ENCODE measurements at regions not wholly inside any gene's neighbourhood (a gene's known extent, or its start where the extent isn't known, plus 50 kb on each side); places are given as distances from the start of the nearest gene placed in this dataset.

GRCh38 chr5:21184581-21184980 lies 1196.6 kb upstream of the CDH18 start:
- H3K4me3 ChIP-seq (ENCODE audit: low read depth, low read length): no peak overlapping the region

GRCh38 chr5:21181609-21182125 lies 1193.7 kb upstream of the CDH18 start:
- no peak overlapping the region for H3K4me3 ChIP-seq (ENCODE audit: low read depth, low read length)

- H3K4me3 ChIP-seq (ENCODE audit: low read depth, low read length): no peak overlapping the region
These were observed 1185.5 kb upstream of the CDH18 start for GRCh38 chr5:21173526-21173925.

GRCh38 chr5:21173036-21173435 lies 1185.0 kb upstream of the CDH18 start:
- no peak overlapping the region for H3K4me3 ChIP-seq (ENCODE audit: low read depth, low read length)

- H3K4me3 ChIP-seq (ENCODE audit: low read depth, low read length): no peak overlapping the region
These were observed 1183.0 kb upstream of the CDH18 start for GRCh38 chr5:21171038-21171437.

GRCh38 chr5:21168557-21168956 lies 1180.6 kb upstream of the CDH18 start:
- no peak overlapping the region for H3K4me3 ChIP-seq (ENCODE audit: low read depth, low read length)

GRCh38 chr5:21165344-21165743 lies 1177.3 kb upstream of the CDH18 start:
- no peak overlapping the region for H3K4me3 ChIP-seq (ENCODE audit: low read depth, low read length)

GRCh38 chr5:21164425-21164824 lies 1176.4 kb upstream of the CDH18 start:
- H3K4me3 ChIP-seq (ENCODE audit: low read depth, low read length): no peak overlapping the region

- H3K4me3 ChIP-seq (ENCODE audit: low read depth, low read length): no peak overlapping the region
These were observed 1171.6 kb upstream of the CDH18 start for GRCh38 chr5:21159510-21160059.

GRCh38 chr5:21154526-21154925 lies 1166.5 kb upstream of the CDH18 start:
- H3K4me3 ChIP-seq (ENCODE audit: low read depth, low read length): no peak overlapping the region

- no peak overlapping the region for H3K4me3 ChIP-seq (ENCODE audit: low read depth, low read length)
These were observed 1164.6 kb upstream of the CDH18 start for GRCh38 chr5:21152611-21153010.

- H3K4me3 ChIP-seq (ENCODE audit: low read depth, low read length): no peak overlapping the region
These were observed 1157.4 kb upstream of the CDH18 start for GRCh38 chr5:21145376-21145775.

- H3K4me3 ChIP-seq (ENCODE audit: low read depth, low read length): no peak overlapping the region
These were observed 1155.7 kb upstream of the CDH18 start for GRCh38 chr5:21143686-21144085.

- H3K4me3 ChIP-seq (ENCODE audit: low read depth, low read length): no peak overlapping the region
These were observed 1154.8 kb upstream of the CDH18 start for GRCh38 chr5:21142791-21143190.

GRCh38 chr5:21140987-21141386 lies 1153.0 kb upstream of the CDH18 start:
- H3K4me3 ChIP-seq (ENCODE audit: low read depth, low read length): no peak overlapping the region

- no peak overlapping the region for H3K4me3 ChIP-seq (ENCODE audit: low read depth, low read length)
These were observed 1138.2 kb upstream of the CDH18 start for GRCh38 chr5:21126236-21126635.

- H3K4me3 ChIP-seq (ENCODE audit: low read depth, low read length): no peak overlapping the region
These were observed 1137.4 kb upstream of the CDH18 start for GRCh38 chr5:21125238-21125983.

- no peak overlapping the region for H3K4me3 ChIP-seq (ENCODE audit: low read depth, low read length)
These were observed 1133.2 kb upstream of the CDH18 start for GRCh38 chr5:21121213-21121612.

- no peak overlapping the region for H3K4me3 ChIP-seq (ENCODE audit: low read depth, low read length)
These were observed 1109.7 kb upstream of the CDH18 start for GRCh38 chr5:21097661-21098060.

- H3K4me3 ChIP-seq (ENCODE audit: low read depth, low read length): no peak overlapping the region
These were observed 1106.6 kb upstream of the CDH18 start for GRCh38 chr5:21094619-21095018.

GRCh38 chr5:21087766-21088165 lies 1099.8 kb upstream of the CDH18 start:
- no peak overlapping the region for H3K4me3 ChIP-seq (ENCODE audit: low read depth, low read length)

- H3K4me3 ChIP-seq (ENCODE audit: low read depth, low read length): no peak overlapping the region
These were observed 1097.8 kb upstream of the CDH18 start for GRCh38 chr5:21085791-21086190.

GRCh38 chr5:21071986-21072385 lies 1084.0 kb upstream of the CDH18 start:
- no peak overlapping the region for H3K4me3 ChIP-seq (ENCODE audit: low read depth, low read length)
